22Rv1 (cell line): ENCODE measurements at regions not wholly inside any gene's neighbourhood (a gene's known extent, or its start where the extent isn't known, plus 50 kb on each side); places are given as distances from the start of the nearest gene placed in this dataset.

Experiments used
- CTCF ChIP-seq: fragments of 450-650 bp; IDR thresholded peaks from 2 replicates; pipeline ENCODE4 v1.5.1; 2017; ENCODE audit warnings: mild to moderate bottlenecking
- ZFX ChIP-seq: fragments of 450-650 bp; IDR thresholded peaks from 2 replicates; pipeline ENCODE4 v1.6.1; 2017; ENCODE audit warnings: antibody characterized with exemption, borderline replicate concordance

GRCh38 chr17:54256401-54256929, 433.7 kb downstream of the KIF2B start:
- TF ChIP-seq CTCF (no peak), ZFX (no peak)
